Smooth muscle cell (in vitro differentiated cells): ENCODE measurements at regions not wholly inside any gene's neighbourhood (a gene's known extent, or its start where the extent isn't known, plus 50 kb on each side); places are given as distances from the start of the nearest gene placed in this dataset.

Source experiments
- DNase-seq: peaks from one replicate; lab custom pipeline; 2025; ENCODE audit not compliant: unreplicated experiment; lab: John Stamatoyannopoulos, UW
- H2AFZ ChIP-seq: fragments of 200-600 bp; sonication (generic); 2 replicates; pipeline ENCODE4 v1.6.0; 2016; ENCODE audit warnings: antibody characterized with exemption, low read depth, mild to moderate bottlenecking
- H3F3A ChIP-seq: fragments of 200-600 bp; sonication (generic); 2 replicates; pipeline ENCODE4 v1.6.0; 2017; ENCODE audit warnings: antibody characterized with exemption, low read depth
- H3K27ac ChIP-seq: fragments of 200-600 bp; sonication (generic); 2 replicates; pipeline ENCODE4 v1.5.1; 2016; ENCODE audit warnings: low read depth, mild to moderate bottlenecking
- H3K27me3 ChIP-seq: fragments of 200-600 bp; sonication (generic); 2 replicates; pipeline ENCODE4 v1.6.1; 2016; ENCODE audit warnings: low read depth, mild to moderate bottlenecking
- H3K36me3 ChIP-seq: fragments of 200-600 bp; sonication (generic); 2 replicates; pipeline ENCODE4 v1.5.1; 2016; ENCODE audit warnings: low read depth
- H3K4me1 ChIP-seq: fragments of 200-600 bp; sonication (generic); 2 replicates; pipeline ENCODE4 v1.5.1; 2016; ENCODE audit warnings: low read depth
- H3K4me2 ChIP-seq: fragments of 200-600 bp; sonication (generic); 2 replicates; pipeline ENCODE4 v1.6.0; 2016; ENCODE audit warnings: mild to moderate bottlenecking
- H3K4me3 ChIP-seq: fragments of 200-600 bp; sonication (generic); 2 replicates; pipeline ENCODE4 v1.5.1; 2016; ENCODE audit warnings: mild to moderate bottlenecking
- H3K79me2 ChIP-seq: fragments of 200-600 bp; sonication (generic); 2 replicates; pipeline ENCODE4 v1.6.0; 2016; ENCODE audit warnings: low read depth, mild to moderate bottlenecking
- H3K9ac ChIP-seq: fragments of 200-600 bp; sonication (generic); 2 replicates; pipeline ENCODE4 v1.6.0; 2016; ENCODE audit warnings: low read depth
- H3K9me3 ChIP-seq: fragments of 200-600 bp; sonication (generic); replicated peaks from 2 replicates; pipeline ENCODE4 v1.5.1; 2016; ENCODE audit warnings: low read depth
- H4K20me1 ChIP-seq: fragments of 200-600 bp; sonication (generic); 2 replicates; pipeline ENCODE4 v1.6.0; 2016; ENCODE audit warnings: low read depth
- WGBS: methylation state at CpG from one replicate; pipeline ENCODE4 v1.1.7; 2016; ENCODE audit warnings: low lambda C conversion rate; 5-methylcytosine and 5-hydroxymethylcytosine counted together
- TF ChIP-seq, protein P1 (sequence below): fragments of 200-600 bp; sonication (generic); IDR thresholded peaks from 2 replicates; pipeline ENCODE4 v1.5.1; 2017; ENCODE audit warnings: borderline replicate concordance, mild to moderate bottlenecking, antibody characterized with exemption; ENCODE audit not compliant: insufficient read depth, poor library complexity, severe bottlenecking

DNA sequence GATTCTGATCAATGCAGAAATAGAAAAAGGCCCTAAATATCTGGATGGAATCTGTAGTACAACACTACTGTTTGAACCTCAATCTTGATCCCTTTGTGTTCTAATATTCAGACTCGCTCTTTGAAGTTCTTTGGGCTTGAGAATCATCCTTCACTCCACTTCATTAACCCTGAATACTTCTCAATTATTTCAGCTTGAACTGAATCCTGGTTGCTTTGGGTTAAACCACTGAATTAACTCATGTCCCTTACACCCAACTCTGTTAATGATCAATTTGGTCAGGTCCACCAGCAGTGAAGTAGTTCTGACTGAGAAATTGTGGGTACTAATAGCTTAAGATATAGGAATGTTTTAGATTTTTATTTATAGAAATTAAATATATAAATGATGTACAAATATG, 1707.2 kb upstream of the ACO1 start:
- TF ChIP-seq, protein P1, sequence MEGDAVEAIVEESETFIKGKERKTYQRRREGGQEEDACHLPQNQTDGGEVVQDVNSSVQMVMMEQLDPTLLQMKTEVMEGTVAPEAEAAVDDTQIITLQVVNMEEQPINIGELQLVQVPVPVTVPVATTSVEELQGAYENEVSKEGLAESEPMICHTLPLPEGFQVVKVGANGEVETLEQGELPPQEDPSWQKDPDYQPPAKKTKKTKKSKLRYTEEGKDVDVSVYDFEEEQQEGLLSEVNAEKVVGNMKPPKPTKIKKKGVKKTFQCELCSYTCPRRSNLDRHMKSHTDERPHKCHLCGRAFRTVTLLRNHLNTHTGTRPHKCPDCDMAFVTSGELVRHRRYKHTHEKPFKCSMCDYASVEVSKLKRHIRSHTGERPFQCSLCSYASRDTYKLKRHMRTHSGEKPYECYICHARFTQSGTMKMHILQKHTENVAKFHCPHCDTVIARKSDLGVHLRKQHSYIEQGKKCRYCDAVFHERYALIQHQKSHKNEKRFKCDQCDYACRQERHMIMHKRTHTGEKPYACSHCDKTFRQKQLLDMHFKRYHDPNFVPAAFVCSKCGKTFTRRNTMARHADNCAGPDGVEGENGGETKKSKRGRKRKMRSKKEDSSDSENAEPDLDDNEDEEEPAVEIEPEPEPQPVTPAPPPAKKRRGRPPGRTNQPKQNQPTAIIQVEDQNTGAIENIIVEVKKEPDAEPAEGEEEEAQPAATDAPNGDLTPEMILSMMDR = no peak
- Histone ChIP-seq H4K20me1 (no peaks in the 10 kb centered on the region), H3K4me2 (no peak overlapping the region), H3K27me3 (no peaks in the 10 kb centered on the region), H3K4me1 (no peaks in the 10 kb centered on the region), H3K9me3 (no peaks in the 10 kb centered on the region), H3K4me3 (no peak overlapping the region), H2AFZ (no peak overlapping the region), H3F3A (no peaks in the 10 kb centered on the region), H3K27ac (no peak overlapping the region), H3K9ac (no peak overlapping the region), H3K79me2 (no peaks in the 10 kb centered on the region), H3K36me3 (no peaks in the 10 kb centered on the region)
- 100% methylated on average over 1 of the region's 1 CpG for WGBS
- no peak for DNase-seq

DNA sequence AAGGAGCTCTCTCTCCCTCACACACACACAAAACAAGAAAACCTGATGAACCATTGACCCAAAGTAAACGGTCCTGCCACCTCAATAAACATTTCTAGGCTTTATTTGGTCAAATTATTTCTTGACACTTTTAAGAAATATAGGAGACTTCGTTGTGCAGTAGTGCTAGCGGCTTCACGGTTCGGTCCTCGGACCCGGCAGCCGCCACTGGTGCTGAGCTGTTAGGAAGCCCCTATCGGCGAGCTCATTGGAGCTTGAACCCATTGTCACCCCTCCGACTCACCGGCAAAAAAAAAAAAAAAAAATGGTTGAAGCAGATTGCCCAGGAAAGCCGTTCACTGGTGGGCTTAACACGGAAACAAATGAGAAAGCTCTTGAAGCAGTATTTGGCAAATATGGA, 1695.6 kb upstream of the ACO1 start:
- Histone ChIP-seq H3K4me2 (no peak overlapping the region), H3K4me1 (no peaks in the 10 kb centered on the region), H3K27ac (no peak overlapping the region), H2AFZ (no peak overlapping the region), H4K20me1 (no peaks in the 10 kb centered on the region), H3F3A (no peaks in the 10 kb centered on the region), H3K4me3 (no peak overlapping the region), H3K36me3 (no peaks in the 10 kb centered on the region), H3K9ac (no peak overlapping the region), H3K9me3 (no peaks in the 10 kb centered on the region), H3K27me3 (no peaks in the 10 kb centered on the region), H3K79me2 (no peaks in the 10 kb centered on the region)
- TF ChIP-seq, protein P1 = no peak
- 92% methylated on average over 14 of the region's 14 CpGs for WGBS
- no peak for DNase-seq

DNA sequence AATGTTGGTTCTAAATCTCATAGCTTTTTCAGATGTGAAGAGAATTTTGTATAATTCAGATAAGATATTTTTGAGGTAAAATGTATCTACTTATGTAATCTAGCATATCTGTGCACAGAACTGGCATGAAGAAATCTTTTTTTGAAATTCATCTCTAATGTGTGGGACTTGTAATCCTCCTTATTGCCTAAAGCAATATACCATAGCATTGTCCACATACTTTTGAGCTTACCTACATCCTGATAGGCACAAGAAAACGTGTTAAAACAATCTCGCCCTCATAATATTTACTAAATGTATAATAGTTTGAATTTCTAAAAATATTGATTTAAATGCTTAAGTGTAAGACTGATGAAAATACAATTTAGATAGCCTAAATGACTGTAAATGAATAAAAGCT, 1686.5 kb upstream of the ACO1 start:
- H3K4me1 ChIP-seq = no peaks in the 10 kb centered on the region
- no peaks in the 10 kb centered on the region for H3K79me2 ChIP-seq
- no peaks in the 10 kb centered on the region for H3K36me3 ChIP-seq
- H3K27ac ChIP-seq = no peak overlapping the region
- no peak overlapping the region for H3K4me3 ChIP-seq
- TF ChIP-seq, protein P1 = no peak
- no peak for DNase-seq
- no peaks in the 10 kb centered on the region for H3K27me3 ChIP-seq
- WGBS = 74% methylated on average over 2 of the region's 2 CpGs
- H3K9me3 ChIP-seq = no peaks in the 10 kb centered on the region
- H3K9ac ChIP-seq = no peak overlapping the region
- no peaks in the 10 kb centered on the region for H3F3A ChIP-seq
- no peaks in the 10 kb centered on the region for H4K20me1 ChIP-seq
- H2AFZ ChIP-seq = no peak overlapping the region
- H3K4me2 ChIP-seq = no peak overlapping the region

DNA sequence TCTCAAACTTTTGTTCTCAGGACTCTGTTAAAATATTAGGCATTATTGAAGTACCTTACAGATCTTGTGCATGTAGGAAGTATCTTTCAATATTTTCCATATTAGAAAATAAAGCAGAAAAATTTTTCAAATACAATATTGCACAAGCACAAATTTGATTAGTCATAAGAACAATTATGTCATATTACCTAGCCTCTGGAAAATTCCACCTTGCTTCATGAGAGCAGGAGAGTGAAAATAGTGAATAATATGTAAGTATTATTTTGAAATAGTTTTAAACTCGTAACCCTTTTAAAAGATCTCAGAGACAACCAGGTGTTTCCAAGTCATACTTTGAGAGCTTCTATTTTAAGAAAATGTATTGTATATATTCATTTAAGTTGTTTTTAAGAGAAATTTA, 1672.9 kb upstream of the ACO1 start:
- Histone ChIP-seq H3F3A (no peaks in the 10 kb centered on the region), H3K27me3 (no peaks in the 10 kb centered on the region), H4K20me1 (no peaks in the 10 kb centered on the region), H3K79me2 (no peaks in the 10 kb centered on the region), H3K36me3 (no peaks in the 10 kb centered on the region), H3K4me2 (no peak overlapping the region), H3K4me1 (no peaks in the 10 kb centered on the region), H3K9ac (no peak overlapping the region), H3K4me3 (no peak overlapping the region), H2AFZ (no peak overlapping the region), H3K27ac (no peak overlapping the region), H3K9me3 (no peaks in the 10 kb centered on the region)
- WGBS = 93% methylated on average over 1 of the region's 1 CpG
- DNase-seq = no peak
- TF ChIP-seq, protein P1 = no peak
